Choroid plexus epithelial cell (primary cell): ENCODE measurements at regions not wholly inside any gene's neighbourhood (a gene's known extent, or its start where the extent isn't known, plus 50 kb on each side); places are given as distances from the start of the nearest gene placed in this dataset.

ENCODE experiments used
- DNase-seq: peaks from one replicate; pipeline ENCODE4 v3.0.0-alpha.2; 2010; ENCODE audit warnings: low read depth
- H3K4me3 ChIP-seq: 2 replicates; pipeline ENCODE4 v1.5.1; 2011; ENCODE audit warnings: low read depth, mild to moderate bottlenecking, control low read depth, low read length, moderate library complexity
- CTCF ChIP-seq: conservative IDR thresholded peaks from 2 replicates; pipeline ENCODE4 v1.5.1; 2011; ENCODE audit warnings: low read depth, mild to moderate bottlenecking, control low read depth, inconsistent platforms, low read length, moderate library complexity

GRCh38 chr18:73645160-73645715 is 502.4 kb downstream of the FBXO15 start:
- no peak overlapping the region for H3K4me3 ChIP-seq
- DNase-seq, result peak; percentile 49
- TF ChIP-seq CTCF, result no peak

GRCh38 chr18:73639788-73640187 is 507.8 kb downstream of the FBXO15 start:
- DNase-seq, result no peak
- no peak for TF ChIP-seq CTCF
- H3K4me3 ChIP-seq, result no peak overlapping the region

DNA sequence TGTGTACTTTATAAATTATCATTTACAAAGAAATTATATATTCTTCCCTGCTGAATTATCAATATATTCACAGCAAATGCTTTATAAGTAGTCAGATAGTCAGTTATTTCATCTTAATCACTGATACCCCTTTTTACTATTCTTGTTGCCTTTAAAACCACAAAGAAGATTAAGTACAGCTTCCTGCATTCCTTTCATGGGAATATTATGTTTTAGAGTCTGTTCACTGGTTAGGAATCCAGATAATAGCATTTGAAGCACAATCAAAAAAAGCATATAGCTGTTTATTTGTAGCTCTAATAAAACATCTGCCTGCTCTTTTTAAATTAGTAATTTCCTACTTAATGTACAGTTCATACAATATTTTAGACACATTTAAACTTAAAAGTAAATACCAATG is 508.9 kb downstream of the FBXO15 start:
- no peak overlapping the region for H3K4me3 ChIP-seq
- TF ChIP-seq CTCF, result no peak
- DNase-seq, result peak; percentile 57

GRCh38 chr18:73636355-73636754 is 511.3 kb downstream of the FBXO15 start:
- TF ChIP-seq CTCF, result no peak
- no peak overlapping the region for H3K4me3 ChIP-seq
- DNase-seq, result no peak

- H3K4me3 ChIP-seq, result no peak overlapping the region
- no peak for DNase-seq
- TF ChIP-seq CTCF, result no peak
Measured at GRCh38 chr18:73626859-73627258, 520.8 kb downstream of the FBXO15 start.

- H3K4me3 ChIP-seq, result no peak overlapping the region
- no peak for DNase-seq
- no peak for TF ChIP-seq CTCF
Measured at GRCh38 chr18:73626221-73626620, 521.4 kb downstream of the FBXO15 start.

DNA sequence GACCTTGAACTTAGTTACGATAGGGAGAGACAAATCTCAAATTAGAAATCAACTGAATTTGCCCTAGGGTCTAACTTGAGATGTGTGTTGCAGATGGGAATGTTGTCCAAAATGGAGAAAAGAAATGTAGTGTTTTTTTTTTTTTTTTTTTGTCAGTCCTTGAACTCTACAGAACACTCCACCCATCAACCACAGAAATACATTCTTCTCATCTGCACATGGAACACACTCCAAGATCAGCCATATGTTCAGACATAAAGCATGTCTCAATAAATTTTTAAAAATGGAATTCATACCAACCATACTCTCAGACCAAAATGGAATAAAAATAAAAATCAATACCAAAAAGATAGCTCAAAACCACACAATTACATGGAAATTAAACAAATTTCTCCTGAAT is 526.5 kb downstream of the FBXO15 start:
- no peak for TF ChIP-seq CTCF
- DNase-seq, result peak; percentile 18

More for the DNA sequence above, 526.5 kb downstream of the FBXO15 start:
- H3K4me3 ChIP-seq, result no peak overlapping the region
